Suprapubic skin (tissue), 4 donors: ENCODE measurements at regions not wholly inside any gene's neighbourhood (a gene's known extent, or its start where the extent isn't known, plus 50 kb on each side); places are given as distances from the start of the nearest gene placed in this dataset.

Experiments
- DNase-seq, 2 donors: peaks; one replicate each; pipeline ENCODE4 v3.0.0-alpha.2; 2019; ENCODE audit warnings: low spot score in 2 of 2
- H3K27ac ChIP-seq: fragments of 200-600 bp; sonication (generic); one replicate; pipeline ENCODE4 v1.5.1; 2019
- H3K27me3 ChIP-seq: fragments of 200-600 bp; sonication (generic); one replicate; pipeline ENCODE4 v1.5.1; 2019
- H3K36me3 ChIP-seq: fragments of 200-600 bp; sonication (generic); one replicate; pipeline ENCODE4 v1.5.1; 2019
- H3K4me1 ChIP-seq: fragments of 200-600 bp; sonication (generic); one replicate; pipeline ENCODE4 v1.5.1; 2019
- H3K4me3 ChIP-seq: fragments of 200-600 bp; sonication (generic); one replicate; pipeline ENCODE4 v1.5.1; 2019; ENCODE audit warnings: mild to moderate bottlenecking
- H3K9me3 ChIP-seq: fragments of 200-600 bp; sonication (generic); one replicate; pipeline ENCODE4 v1.5.1; 2019
- CTCF ChIP-seq, 2 donors: fragments of 200-600 bp in 1 of 2; fragments of 450-650 bp in 1 of 2; sonication (generic) in 1 of 2; IDR thresholded peaks; one replicate each; pipeline ENCODE4 v1.5.1; 2016 to 2019; ENCODE audit warnings: antibody characterized with exemption in 2 of 2, mild to moderate bottlenecking in 1 of 2, moderate library complexity in 1 of 2
- EP300 ChIP-seq: sonication (generic); formaldehyde crosslinking; IDR thresholded peaks from one replicate; pipeline ENCODE4 v1.6.1; 2017; ENCODE audit warnings: antibody characterized with exemption
- POLR2A ChIP-seq, 2 donors: fragments of 450-650 bp; IDR thresholded peaks; one replicate each; pipeline ENCODE4 v1.6.1; 2017; ENCODE audit warnings: antibody characterized with exemption in 2 of 2, mild to moderate bottlenecking in 2 of 2, moderate library complexity in 2 of 2
- POLR2AphosphoS5 ChIP-seq, 3 donors: sonication (generic); formaldehyde crosslinking; IDR thresholded peaks; one replicate each; pipeline ENCODE4 v1.6.1; 2017; ENCODE audit warnings: antibody characterized with exemption in 3 of 3
- WGBS: methylation state at CpG from one replicate; pipeline ENCODE4 v1.1.5; 2018; 5-methylcytosine and 5-hydroxymethylcytosine counted together

GRCh38 chr14:71383510-71383909 lies 476.3 kb downstream of the PCNX1 start:
- H3K4me3 ChIP-seq = no peak overlapping the region
- no peak for TF ChIP-seq POLR2AphosphoS5 (IDR thresholded peaks at IDR 0.05)
- TF ChIP-seq POLR2A (IDR thresholded peaks at IDR 0.05) = no peak
- TF ChIP-seq EP300 = no peak
- TF ChIP-seq CTCF (IDR thresholded peaks at IDR 0.05) = no peak
- H3K27ac ChIP-seq = no peak overlapping the region
- 98% methylated on average over 2 of the region's 2 CpGs for WGBS
- no peak for DNase-seq
- H3K9me3 ChIP-seq = no peaks in the 10 kb centered on the region
- H3K27me3 ChIP-seq = no peaks in the 10 kb centered on the region
- peaks cover 13% of the 10 kb centered on the region for H3K4me1 ChIP-seq
- no peaks in the 10 kb centered on the region for H3K36me3 ChIP-seq

DNA sequence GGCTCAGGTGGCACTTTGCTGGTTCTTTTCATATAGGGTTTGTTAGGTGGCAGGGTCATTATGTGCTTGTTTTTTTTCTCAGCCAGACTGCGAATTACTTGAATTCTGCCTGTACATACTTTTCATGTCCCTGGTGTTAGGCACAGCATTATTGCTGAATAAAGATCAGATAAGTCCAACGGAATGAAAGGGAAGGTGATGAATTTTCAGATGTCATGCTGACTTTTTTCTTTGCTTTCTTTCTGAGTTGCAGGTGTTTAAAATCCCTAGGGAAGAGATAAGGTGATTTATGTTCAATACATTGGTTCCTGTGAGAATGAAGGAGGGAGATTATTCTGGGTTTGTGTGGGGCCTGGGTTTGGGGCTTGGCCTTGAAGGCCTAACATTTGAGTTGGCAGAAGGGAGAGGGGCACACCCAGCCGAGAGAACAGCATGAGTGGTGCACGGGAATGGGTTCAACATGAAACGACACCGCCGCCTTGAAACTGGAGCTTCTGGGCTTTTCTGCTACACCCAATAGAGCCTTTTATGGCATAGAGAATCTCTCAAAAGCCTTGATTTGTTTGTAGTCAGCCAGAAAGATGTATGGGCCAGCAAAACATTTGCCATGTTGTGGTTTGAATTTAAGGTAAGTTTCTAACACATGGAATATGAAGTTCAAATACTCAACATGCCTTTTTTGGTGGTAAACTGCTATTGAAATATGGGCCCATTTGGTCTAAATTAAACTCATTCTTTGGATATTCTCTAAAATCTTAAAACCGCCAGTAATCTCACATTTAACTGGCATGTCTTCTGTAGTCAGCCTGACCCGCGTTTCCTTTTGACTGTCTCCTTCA lies 477.0 kb downstream of the PCNX1 start:
- no peak overlapping the region for H3K4me3 ChIP-seq
- TF ChIP-seq POLR2AphosphoS5 (IDR thresholded peaks at IDR 0.05) = no peak
- no peak for TF ChIP-seq CTCF (IDR thresholded peaks at IDR 0.05)
- no peak for TF ChIP-seq EP300
- TF ChIP-seq POLR2A (IDR thresholded peaks at IDR 0.05) = no peak
- H3K36me3 ChIP-seq = no peaks in the 10 kb centered on the region
- H3K27me3 ChIP-seq = no peaks in the 10 kb centered on the region
- peaks cover 7% of the 10 kb centered on the region for H3K4me1 ChIP-seq
- WGBS = 74% methylated on average over 10 of the region's 10 CpGs
- H3K9me3 ChIP-seq = no peaks in the 10 kb centered on the region
- no peak for DNase-seq
- H3K27ac ChIP-seq = no peak overlapping the region

- Histone ChIP-seq H3K27ac (no peak overlapping the region), H3K27me3 (no peaks in the 10 kb centered on the region), H3K4me3 (no peak overlapping the region), H3K9me3 (no peaks in the 10 kb centered on the region), H3K4me1 (no peaks in the 10 kb centered on the region), H3K36me3 (no peaks in the 10 kb centered on the region)
- no peak for DNase-seq
- TF ChIP-seq POLR2A (IDR thresholded peaks at IDR 0.05) = no peak
- TF ChIP-seq CTCF (IDR thresholded peaks at IDR 0.05) = no peak
- no peak for TF ChIP-seq POLR2AphosphoS5 (IDR thresholded peaks at IDR 0.05)
- TF ChIP-seq EP300 = no peak
- WGBS = 89% methylated on average over 3 of the region's 3 CpGs
Measured at GRCh38 chr14:71387753-71388152, 480.5 kb downstream of the PCNX1 start.

GRCh38 chr14:71388336-71388735 lies 481.1 kb downstream of the PCNX1 start:
- no peak for TF ChIP-seq POLR2AphosphoS5 (IDR thresholded peaks at IDR 0.05)
- TF ChIP-seq POLR2A (IDR thresholded peaks at IDR 0.05) = no peak
- no peak for TF ChIP-seq CTCF (IDR thresholded peaks at IDR 0.05)
- DNase-seq = no peak
- Histone ChIP-seq H3K4me1 (no peaks in the 10 kb centered on the region), H3K4me3 (no peak overlapping the region), H3K9me3 (no peaks in the 10 kb centered on the region), H3K36me3 (no peaks in the 10 kb centered on the region), H3K27ac (no peak overlapping the region), H3K27me3 (no peaks in the 10 kb centered on the region)
- WGBS = 87% methylated on average over 6 of the region's 6 CpGs

- TF ChIP-seq EP300 = no peak
- WGBS = 85% methylated on average over 4 of the region's 4 CpGs
Measured at GRCh38 chr14:71388862-71389261, 481.6 kb downstream of the PCNX1 start.

DNA sequence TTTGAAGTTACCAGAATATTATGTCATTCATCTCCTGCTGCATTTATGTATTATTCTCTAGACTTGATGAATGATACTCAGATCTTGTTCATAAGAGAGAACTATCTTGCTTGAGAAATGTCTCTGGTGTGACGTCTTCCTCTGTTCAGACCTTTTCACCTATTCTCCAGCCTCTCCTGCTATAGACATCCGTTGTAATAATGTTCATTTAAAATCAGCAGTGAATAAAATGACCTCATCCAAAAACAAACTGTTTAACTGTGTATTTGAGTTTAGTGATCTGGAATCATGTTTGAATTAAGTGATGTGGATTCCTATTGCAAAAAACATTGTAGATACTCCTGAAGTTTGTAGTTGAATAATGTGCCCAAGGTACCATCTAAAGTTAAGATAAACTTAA lies 487.1 kb downstream of the PCNX1 start:
- TF ChIP-seq CTCF (IDR thresholded peaks at IDR 0.05) (no peak), EP300 (no peak), POLR2A (IDR thresholded peaks at IDR 0.05) (no peak), POLR2AphosphoS5 (IDR thresholded peaks at IDR 0.05) (no peak)
- Histone ChIP-seq H3K27me3 (no peaks in the 10 kb centered on the region), H3K4me3 (no peak overlapping the region), H3K27ac (no peak overlapping the region), H3K36me3 (no peaks in the 10 kb centered on the region), H3K9me3 (no peaks in the 10 kb centered on the region), H3K4me1 (peaks cover 4% of the 10 kb centered on the region)
- DNase-seq = no peak
- WGBS = 36% methylated on average over 2 of the region's 2 CpGs

More at GRCh38 chr14:71388862-71389261, 481.6 kb downstream of the PCNX1 start:
- Histone ChIP-seq H3K36me3 (no peaks in the 10 kb centered on the region), H3K4me3 (no peak overlapping the region), H3K27me3 (no peaks in the 10 kb centered on the region), H3K9me3 (no peaks in the 10 kb centered on the region), H3K27ac (no peak overlapping the region), H3K4me1 (peaks cover 4% of the 10 kb centered on the region)
- no peak for DNase-seq
